HG03045 (cell line): ENCODE measurements at regions not wholly inside any gene's neighbourhood (a gene's known extent, or its start where the extent isn't known, plus 50 kb on each side); places are given as distances from the start of the nearest gene placed in this dataset.
"Not testable (repeated sequence)": the region's sequence is repeated elsewhere in the genome, so short reads cannot be mapped to it uniquely, and the experiment has no call there.

Experiments used
- ATAC-seq: cut with Tn5 transposase; IDR thresholded peaks from one replicate; pipeline ENCODE4 v1.9.1; 2021; ENCODE audit warnings: mild to moderate bottlenecking, moderate library complexity; ENCODE audit not compliant: unreplicated experiment

DNA sequence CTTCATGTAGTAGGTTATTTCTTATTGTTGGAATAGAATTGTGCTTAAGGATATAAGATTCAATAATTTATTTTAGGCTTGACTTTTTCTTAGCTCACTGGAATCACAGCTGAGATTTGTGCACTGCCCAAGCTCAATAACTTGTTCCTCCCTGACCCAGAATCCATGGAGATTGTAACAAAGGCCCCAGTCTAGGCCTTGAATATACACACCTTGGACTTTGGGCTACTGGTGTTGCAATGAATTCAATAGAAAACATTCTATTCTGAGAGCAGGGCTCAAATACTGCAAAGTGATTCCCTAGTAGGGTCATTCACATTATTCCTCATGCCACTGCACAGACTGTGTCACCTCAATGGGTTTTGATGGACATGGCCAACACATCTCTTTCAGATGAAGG, 352.4 kb downstream of the GALC start:
- no peak for ATAC-seq

DNA sequence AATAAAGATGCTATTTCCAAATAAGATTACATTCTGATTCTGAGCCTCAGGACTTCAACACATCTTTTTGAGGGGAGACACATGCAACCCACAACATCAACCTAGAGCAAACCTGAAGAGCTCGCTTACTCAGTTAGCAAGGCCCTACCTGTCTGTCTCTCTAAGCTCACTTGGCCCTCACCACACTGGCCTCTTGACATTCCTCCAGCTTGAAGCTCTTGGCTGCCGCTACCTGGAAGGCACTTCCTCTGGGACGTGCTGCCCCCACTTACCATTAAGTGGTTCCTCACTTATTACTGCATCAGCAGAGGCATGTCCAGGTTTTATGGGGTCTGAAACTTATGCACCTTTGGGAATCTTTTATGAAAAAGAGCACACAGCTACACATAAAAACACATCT, 354.8 kb downstream of the GALC start:
- ATAC-seq: no peak

DNA sequence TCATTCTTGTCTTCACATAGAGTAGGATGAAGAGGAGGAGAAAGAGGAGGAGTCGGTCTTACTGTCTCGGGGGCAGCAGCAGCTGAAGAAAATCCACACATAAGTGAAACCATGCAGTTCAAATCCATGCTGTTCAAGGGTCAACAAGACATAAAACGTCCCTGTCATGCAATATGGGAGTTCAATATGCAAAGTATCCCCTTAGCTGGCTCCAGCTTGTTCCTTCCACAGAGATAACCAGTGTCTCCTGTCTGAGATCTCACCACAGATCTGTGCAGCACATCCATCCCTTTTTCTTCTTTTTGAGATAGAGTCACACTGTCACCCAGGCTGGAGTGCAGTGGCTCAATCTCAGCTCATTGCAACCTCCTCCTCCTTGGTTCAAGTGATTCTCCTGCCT, 357.5 kb downstream of the GALC start:
- ATAC-seq: no peak

DNA sequence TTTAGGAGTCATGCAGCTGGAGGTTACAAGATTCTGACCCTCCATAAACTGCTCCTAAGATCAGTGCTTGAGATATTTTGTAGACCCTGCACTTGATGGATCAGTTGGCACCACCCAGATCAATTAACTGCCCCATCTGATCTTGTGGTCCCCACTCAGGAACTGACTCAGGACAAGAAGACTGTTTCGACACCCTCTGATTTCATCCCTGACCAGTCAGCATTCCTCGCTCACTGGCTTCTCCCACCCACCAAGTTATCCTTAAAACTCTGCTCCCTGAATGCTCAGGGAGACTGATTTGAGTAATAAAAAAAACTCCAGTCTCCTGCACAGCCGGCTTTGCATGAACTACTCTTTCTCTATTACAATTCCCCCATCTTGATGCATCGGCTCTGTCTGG, 360.2 kb downstream of the GALC start:
- ATAC-seq: no peak

DNA sequence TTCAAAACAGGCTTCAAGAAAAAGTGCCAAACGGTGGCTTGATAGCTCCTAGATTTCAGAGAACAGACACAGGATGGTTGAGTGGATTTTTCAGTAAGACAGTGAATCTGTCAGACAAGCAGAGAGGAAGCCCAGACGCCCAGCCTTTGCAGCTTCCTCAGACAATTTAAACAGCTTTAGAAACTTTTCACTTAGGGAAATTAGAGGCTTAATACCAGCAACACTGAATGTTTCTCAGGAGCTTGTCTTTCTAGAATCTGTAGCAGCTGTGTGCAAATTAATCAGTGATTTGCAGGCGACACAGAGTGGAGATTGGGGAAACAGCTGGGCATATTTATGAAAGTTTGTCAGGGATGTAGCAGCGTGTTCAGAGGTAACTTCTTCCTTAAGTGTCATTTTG, 362.1 kb downstream of the GALC start:
- no peak for ATAC-seq

DNA sequence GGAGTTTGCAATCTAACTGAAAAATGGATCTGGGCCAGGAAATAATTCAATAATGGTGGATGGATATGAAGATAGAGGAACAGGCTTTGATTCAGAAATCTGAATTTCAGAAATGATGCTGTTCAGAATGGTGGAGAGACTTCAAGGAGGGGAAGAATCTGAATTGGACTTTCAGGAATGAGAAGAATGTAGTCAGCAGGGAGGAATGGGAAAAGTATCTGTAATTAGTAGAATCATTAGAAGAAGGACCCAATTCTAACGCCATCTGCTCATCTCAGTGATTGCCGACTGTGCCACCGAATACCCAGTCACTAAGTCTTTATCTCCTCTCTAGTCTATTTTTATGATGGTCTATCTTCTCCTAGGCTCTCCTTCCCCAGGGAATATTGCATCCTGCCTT, 363.2 kb downstream of the GALC start:
- ATAC-seq: no peak

DNA sequence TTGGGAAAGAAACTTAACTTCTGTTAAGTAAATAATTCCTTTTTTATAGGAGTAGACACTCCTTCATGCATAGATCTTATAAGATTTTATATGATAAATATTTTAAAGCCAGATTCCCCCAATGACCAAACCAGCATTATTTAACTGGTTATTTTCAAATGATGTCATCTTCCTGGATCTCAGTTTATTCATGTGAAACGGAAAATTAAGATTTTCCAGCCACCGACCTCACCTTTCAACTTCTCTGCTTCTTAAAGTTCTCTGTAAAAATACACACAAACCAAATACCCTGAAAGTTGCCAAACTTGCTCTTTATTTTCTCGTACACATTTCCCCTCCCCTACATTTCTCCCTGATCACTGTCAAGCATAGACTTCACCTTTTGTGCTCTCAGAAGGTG, 364.2 kb downstream of the GALC start:
- ATAC-seq: no peak

DNA sequence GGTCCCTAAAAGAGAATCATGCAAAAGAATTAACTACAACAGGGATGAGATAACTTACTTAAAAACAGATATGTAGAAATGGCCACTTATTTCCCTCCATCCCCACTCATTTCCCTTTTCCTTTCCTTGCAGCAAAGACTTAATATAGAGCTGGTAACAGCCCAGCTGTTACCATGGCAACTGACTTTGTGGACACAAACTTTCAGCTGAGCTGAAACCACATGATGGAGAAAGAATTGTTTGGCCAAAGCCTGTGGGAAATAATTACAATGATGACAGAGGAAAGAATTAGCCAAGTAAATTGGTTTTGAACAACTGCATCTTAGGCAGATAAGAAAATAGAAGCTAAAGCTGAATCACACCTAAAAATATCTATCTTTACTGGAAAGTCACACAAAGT, 364.9 kb downstream of the GALC start:
- no peak for ATAC-seq

DNA sequence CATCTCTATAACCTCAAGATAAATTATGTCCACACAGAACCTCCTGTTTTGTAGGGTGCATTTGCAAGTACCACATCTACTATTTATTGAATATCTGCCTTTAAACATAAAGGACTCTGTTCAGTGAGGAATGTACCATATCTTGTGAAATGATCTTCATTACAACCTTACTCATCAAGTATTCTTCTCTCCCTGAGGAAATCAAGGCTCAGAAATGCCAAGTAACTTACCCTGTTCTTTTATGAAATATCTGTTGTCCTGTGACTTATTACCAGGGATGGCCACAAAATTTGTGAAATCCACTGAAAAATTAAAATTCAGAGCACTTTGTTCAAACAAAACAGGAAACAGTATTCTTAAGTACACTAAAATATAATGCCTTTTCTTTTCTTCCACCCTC, 366.7 kb downstream of the GALC start:
- no peak for ATAC-seq

DNA sequence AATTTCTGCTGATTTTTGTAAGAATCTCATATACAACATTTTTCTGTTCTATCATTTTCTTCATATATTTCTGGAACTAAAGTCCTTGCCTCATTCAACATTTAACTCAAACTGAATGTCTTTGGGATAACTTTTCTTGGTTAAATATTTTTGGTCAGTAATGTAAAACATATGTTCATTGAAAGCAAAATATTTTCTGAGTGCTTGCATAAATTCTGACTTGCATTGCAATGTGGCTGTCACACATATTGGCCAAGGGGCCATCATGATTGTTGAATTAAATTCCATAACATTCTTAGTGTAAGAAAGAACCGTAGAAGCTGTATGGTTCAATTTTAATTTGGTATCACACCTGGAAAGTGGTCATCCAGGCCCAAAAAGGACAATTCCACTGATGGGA, 369.4 kb downstream of the GALC start:
- ATAC-seq: no peak

DNA sequence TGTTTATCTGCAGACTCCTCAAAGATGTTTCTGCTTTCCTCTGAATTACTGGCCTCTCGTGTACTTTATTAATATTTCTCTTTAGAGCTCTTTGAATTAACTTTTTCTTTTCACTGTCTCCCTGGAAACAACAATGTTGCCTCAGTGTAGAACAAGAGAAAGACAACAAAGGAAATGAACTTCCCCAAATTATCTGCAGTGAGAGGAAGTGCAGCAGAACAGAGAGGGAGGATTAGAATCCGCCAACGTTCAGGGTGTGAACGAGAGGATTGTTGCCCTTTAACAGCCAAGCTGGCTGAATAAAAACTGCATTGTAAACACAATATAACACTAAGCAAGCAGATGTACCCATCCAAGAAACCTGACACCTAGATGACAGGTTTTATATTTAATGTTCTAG, 375.9 kb downstream of the GALC start:
- ATAC-seq: no peak

DNA sequence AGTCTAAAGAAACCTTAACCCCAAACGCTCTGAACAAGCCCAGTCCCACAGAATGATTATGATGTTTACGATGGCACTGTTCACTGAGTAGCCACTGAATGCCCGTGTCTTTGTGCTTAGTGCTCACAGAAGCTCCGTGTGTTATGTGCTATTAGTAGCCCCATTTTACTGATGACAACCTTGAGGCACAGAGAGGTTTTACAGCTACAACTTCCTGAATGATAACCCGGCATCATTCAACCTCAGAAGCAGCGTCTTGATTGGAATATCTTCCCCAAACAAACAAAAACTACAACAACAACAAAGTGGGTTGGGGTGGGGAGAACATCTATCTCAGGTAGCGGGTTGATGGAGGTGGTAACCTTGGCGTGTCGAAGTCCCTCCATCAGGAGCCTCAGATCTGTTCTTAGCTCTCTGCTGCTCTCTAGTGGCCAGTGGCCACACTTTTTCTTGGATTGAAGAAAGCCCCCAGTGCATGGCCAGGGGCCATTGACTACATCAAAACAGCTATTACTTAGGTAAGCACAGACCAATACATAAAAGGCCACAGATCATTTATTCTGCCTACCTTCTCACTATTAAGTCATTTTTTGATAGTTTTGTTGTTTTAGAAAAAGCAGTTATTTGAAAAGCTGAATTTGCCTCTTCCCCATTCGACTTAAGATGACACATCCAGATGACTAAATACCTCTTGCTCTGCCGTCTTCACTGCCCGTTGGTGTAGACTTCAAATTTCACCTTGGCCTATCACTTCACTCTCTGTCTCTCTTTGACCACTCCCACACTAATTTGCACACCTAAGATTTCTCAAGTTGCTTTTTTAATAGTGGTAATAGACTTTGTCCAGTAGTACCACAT, 376.9 kb downstream of the GALC start:
- no peak for ATAC-seq

DNA sequence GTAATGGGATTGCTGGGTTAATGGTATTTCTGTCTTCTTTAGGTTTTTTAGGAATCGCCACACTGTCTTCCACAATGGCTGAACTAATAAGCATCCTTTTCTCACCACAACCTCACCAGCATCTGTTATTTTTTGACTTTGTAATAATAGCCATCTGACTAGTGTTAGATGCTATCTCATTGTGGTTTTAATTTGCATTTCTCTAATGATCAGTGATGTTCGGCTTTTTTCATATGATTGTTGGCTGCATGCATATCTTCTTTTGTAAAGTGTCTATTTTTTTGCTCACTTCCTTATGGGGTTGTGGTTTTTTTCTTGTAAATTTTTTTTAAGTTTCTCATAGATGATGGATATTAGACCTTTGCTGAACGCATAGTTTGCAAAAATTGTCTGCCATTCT, 377.9 kb downstream of the GALC start:
- ATAC-seq: no peak

DNA sequence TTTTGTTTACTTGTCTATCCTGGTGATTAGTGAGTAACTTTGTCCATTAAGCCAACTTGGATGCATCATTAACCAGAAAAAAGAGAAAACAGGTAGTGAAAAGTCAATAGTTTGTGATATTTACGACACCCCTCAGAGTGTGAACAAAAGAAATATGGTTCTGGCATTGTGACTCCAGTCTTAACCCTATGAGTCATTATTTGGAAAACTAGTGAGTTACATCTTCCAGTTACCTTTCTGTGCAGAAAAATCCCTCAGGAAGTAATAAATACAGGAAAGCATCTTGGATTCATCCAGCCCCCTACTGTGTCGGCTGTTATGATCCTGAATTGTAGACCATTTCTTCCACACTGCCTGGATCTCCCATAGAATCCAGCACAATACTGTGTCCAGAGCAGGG, 379.1 kb downstream of the GALC start:
- ATAC-seq: no peak

DNA sequence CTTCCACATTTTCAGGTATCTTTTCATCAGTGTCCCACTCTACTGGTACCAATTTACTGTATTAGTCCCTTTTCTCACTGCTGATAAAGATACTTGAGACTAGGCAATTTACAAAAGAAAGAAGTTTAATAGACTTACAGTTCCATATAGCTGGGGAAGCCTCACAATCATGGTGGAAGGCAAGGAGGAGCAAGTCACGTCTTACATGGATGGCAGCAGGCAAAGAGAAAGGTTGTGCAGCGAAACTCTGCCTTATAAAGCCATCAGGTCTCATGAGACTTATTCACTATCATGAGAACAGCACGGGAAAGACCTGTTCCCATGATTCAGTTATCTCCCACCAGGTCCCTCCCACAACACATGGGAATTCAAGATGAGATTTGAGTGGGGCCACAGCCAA, 385.9 kb downstream of the GALC start:
- ATAC-seq: not testable (repeated sequence)

DNA sequence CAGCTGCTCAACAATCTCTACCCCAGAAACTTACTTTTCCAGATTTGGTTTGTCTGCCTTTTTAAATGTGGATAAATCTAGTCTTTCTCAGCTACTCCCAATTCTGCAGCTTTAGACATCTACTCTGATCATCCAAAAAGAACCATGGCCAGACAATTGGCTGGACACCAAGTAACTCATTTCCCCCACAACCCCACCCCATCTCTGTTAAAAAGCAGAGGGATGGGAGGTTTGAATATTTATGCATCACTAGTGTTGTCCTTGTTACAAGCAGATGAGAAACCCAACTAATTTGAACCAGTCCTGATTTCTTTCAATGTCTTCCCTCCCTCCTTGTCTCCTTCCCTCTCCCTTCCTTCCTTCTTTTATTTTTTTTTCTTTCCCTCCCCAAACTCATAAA, 391.9 kb downstream of the GALC start:
- no peak for ATAC-seq

DNA sequence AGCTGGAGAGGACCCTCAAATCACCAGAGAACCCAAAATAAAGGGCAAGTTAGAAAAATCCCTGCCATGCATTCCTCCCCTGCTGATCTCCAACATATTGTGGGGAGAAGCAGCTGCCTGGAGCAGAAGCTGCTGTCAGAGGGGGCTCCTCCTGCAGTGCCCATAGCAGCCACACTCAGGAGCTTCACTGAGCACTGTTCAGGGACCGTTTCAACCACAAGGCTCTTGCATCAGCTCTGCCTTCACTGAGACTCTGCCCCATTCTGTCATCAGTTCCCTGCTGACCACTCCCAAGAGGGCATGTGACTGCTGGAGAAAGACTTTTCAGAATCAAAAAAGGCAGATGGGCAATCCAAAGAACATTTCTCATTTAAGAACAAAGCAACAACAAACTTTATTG, 392.7 kb downstream of the GALC start:
- no peak for ATAC-seq

DNA sequence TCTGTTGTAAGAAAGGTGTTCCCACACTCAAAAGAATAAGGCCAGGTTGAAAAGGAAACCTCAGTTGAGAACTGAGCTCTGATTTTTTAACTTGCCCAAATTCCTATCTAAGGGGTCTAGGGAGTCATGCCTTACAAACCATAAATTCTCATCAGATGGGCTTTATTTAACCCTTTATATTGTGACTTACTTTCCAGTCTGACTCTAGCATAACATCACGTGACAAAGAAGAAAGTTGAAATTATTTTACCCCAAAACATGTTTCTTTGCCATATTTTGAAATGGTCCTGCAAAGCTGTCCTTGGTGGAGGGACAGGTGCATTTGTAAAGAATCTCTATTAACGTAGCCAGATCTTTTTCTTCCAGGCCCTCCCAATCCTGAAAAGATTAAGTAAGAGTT, 411.7 kb downstream of the GALC start:
- ATAC-seq: no peak

DNA sequence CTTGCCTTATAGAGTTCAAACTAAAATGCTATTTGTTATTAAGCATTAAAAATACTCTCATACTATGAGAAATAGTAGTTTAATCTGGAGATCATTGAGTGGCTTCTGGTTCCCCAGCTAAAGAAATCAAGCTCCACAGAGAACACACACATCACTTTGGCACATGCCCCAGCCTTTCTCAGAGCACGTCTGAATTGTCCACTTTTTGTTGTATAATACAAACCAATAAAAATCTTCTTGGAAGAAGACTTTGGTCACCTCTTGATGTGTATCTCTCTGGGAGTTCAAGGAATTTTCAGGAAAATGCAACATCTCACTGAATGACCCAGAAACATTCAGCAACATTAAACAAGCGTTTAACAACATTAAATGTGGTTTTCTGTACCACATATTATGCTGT, 413.9 kb downstream of the GALC start:
- no peak for ATAC-seq

DNA sequence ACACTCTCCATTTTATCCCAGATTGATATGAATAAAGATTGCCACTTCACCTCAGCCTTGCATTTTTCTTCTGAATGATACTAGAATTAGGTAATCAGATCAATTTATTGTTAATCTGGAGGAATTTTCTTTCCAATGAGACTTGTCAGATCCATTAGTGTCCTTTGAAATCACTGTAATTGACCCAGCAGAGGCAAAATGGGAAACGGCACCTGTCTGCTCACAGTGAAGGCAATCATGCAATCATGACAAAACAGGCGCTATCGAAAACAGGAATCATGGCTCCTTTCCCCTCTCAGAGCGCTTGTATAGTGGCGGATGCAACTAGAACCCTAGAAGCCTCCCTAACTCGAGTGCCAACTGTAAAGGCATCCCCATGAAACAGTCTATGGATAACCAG, 417.6 kb downstream of the GALC start:
- no peak for ATAC-seq

DNA sequence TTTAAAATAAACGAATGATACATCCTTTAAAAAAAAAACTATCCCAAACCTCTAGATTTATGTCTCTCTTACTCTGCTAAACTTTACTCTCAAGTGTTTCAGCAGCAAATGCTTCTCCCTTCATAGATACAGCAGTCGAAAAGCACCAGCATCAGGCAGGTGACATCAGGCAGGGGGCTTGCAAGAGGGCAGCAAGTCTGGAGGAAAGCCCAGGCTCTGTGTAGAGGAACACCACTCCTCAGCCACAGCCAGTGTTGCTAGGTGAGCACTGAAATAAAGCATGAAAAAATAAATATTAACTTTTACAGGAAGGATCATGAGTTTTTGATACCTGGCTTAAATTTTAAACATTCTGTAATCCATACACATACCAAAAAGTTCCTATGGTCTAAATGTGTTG, 419.4 kb downstream of the GALC start:
- ATAC-seq: no peak

DNA sequence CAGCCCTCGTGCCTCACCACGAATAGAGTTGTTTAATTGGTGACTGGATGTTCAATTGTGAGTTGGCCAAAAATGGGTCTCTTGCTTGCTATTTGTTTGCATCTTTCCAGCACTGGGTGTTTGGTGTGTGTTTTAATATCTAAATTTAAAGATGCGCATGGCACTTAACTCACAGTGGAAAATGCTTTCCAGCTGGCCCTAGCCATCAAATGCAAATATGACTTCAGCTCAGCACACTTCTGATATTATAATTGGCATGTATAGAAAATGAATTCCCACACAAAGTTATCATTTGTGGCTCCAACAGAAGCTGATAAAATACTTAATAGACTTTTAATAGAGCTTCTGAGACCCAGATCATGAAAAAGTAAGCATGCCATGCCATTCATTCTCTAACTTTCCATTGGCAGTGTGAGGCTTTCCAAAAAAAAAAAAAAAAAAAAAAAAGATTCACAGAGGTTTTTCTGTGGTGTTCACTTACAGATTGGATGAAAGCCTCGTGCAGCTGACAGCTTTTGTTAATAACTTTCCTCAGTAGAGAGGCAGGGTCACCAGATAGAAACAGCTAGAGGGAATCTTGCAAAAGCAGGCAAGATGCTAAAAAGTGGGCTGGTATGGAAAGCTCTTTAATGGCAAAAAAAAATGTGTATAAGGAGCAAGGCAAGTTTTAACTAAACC, 425.2 kb downstream of the GALC start:
- ATAC-seq: no peak

DNA sequence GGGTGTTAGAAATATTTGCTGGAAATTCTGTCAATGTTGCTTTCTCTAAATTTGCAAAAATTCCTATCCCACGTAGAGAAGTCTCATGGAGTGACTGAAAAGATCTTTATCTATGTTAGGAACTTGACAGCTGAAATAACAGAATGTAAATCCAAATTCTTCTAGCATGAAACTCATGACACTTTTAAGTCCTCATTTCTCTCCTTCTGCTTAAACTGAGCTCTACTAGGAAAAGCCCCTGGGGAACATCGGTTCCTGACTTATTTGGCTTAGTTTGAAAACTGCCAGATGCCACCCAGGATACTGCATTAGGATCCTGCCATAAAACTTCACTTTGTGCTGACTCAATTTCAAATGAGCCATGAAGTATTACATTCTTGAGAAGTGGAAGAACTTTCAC, 426.0 kb downstream of the GALC start:
- no peak for ATAC-seq
